ENCODE measurements at regions not wholly inside any gene's neighbourhood (a gene's known extent, or its start where the extent isn't known, plus 50 kb on each side); places are given as distances from the start of the nearest gene placed in this dataset.

GRCh38 chr3:88334187-88334868, 184.6 kb downstream of the C3orf38 start:
- H3K27ac ChIP-seq (ENCODE audit: low read depth, low read length) = no peak overlapping the region
- H3K36me3 ChIP-seq (ENCODE audit: control insufficient read depth, insufficient read depth, low read length) = no peaks in the 10 kb centered on the region
- no peak overlapping the region for H3K4me3 ChIP-seq (ENCODE audit: low read depth, low read length)
- H3K27me3 ChIP-seq (ENCODE audit: control insufficient read depth, insufficient read depth, low read length) = no peaks in the 10 kb centered on the region
- H3K9me3 ChIP-seq (ENCODE audit: control insufficient read depth, insufficient read depth, low read length) = 0 out of 2 replicates have a peak, but pooled peaks cover 9% of the 10 kb centered on the region
- 0 out of 2 replicates have a peak, but pooled peaks cover 3% of the 10 kb centered on the region for H3K4me1 ChIP-seq (ENCODE audit: control insufficient read depth, insufficient read depth, low read length)
- H3K9ac ChIP-seq (ENCODE audit: low read depth, low read length) = no peak overlapping the region

- Histone ChIP-seq H3K4me1 (ENCODE audit: control insufficient read depth, insufficient read depth, low read length) (no peaks in the 10 kb centered on the region), H3K9ac (ENCODE audit: low read depth, low read length) (no peak overlapping the region), H3K36me3 (ENCODE audit: control insufficient read depth, insufficient read depth, low read length) (no peaks in the 10 kb centered on the region), H3K4me3 (ENCODE audit: low read depth, low read length) (no peak overlapping the region), H3K27me3 (ENCODE audit: control insufficient read depth, insufficient read depth, low read length) (no peaks in the 10 kb centered on the region), H3K27ac (ENCODE audit: low read depth, low read length) (no peak overlapping the region), H3K9me3 (ENCODE audit: control insufficient read depth, insufficient read depth, low read length) (0 out of 2 replicates have a peak, but pooled peaks cover 9% of the 10 kb centered on the region)
These were observed 187.1 kb downstream of the C3orf38 start for GRCh38 chr3:88336894-88337293.

- H3K4me1 ChIP-seq (ENCODE audit: control insufficient read depth, insufficient read depth, low read length) = no peaks in the 10 kb centered on the region
- H3K4me3 ChIP-seq (ENCODE audit: low read depth, low read length) = no peak overlapping the region
- H3K9ac ChIP-seq (ENCODE audit: low read depth, low read length) = no peak overlapping the region
- no peaks in the 10 kb centered on the region for H3K36me3 ChIP-seq (ENCODE audit: control insufficient read depth, insufficient read depth, low read length)
- H3K9me3 ChIP-seq (ENCODE audit: control insufficient read depth, insufficient read depth, low read length) = no peaks in the 10 kb centered on the region
- no peaks in the 10 kb centered on the region for H3K27me3 ChIP-seq (ENCODE audit: control insufficient read depth, insufficient read depth, low read length)
- no peak overlapping the region for H3K27ac ChIP-seq (ENCODE audit: low read depth, low read length)
These were observed 193.5 kb downstream of the C3orf38 start for GRCh38 chr3:88343264-88343663.

- Histone ChIP-seq H3K36me3 (ENCODE audit: control insufficient read depth, insufficient read depth, low read length) (no peaks in the 10 kb centered on the region), H3K4me3 (ENCODE audit: low read depth, low read length) (no peak overlapping the region)
These were observed 196.9 kb downstream of the C3orf38 start for GRCh38 chr3:88346643-88347042.

GRCh38 chr3:88362428-88362827, 212.7 kb downstream of the C3orf38 start:
- Histone ChIP-seq H3K4me3 (ENCODE audit: low read depth, low read length) (no peak overlapping the region), H3K27ac (ENCODE audit: low read depth, low read length) (no peak overlapping the region), H3K9me3 (ENCODE audit: control insufficient read depth, insufficient read depth, low read length) (no peaks in the 10 kb centered on the region), H3K36me3 (ENCODE audit: control insufficient read depth, insufficient read depth, low read length) (no peaks in the 10 kb centered on the region), H3K4me1 (ENCODE audit: control insufficient read depth, insufficient read depth, low read length) (no peaks in the 10 kb centered on the region), H3K9ac (ENCODE audit: low read depth, low read length) (no peak overlapping the region), H3K27me3 (ENCODE audit: control insufficient read depth, insufficient read depth, low read length) (no peaks in the 10 kb centered on the region)

More at GRCh38 chr3:88346643-88347042, 196.9 kb downstream of the C3orf38 start:
- Histone ChIP-seq H3K27me3 (ENCODE audit: control insufficient read depth, insufficient read depth, low read length) (no peaks in the 10 kb centered on the region), H3K27ac (ENCODE audit: low read depth, low read length) (no peak overlapping the region), H3K9ac (ENCODE audit: low read depth, low read length) (no peak overlapping the region), H3K9me3 (ENCODE audit: control insufficient read depth, insufficient read depth, low read length) (no peaks in the 10 kb centered on the region), H3K4me1 (ENCODE audit: control insufficient read depth, insufficient read depth, low read length) (no peaks in the 10 kb centered on the region)

GRCh38 chr3:88364926-88365325, 215.2 kb downstream of the C3orf38 start:
- H3K9ac ChIP-seq (ENCODE audit: low read depth, low read length) = no peak overlapping the region
- H3K27ac ChIP-seq (ENCODE audit: low read depth, low read length) = no peak overlapping the region
- H3K9me3 ChIP-seq (ENCODE audit: control insufficient read depth, insufficient read depth, low read length) = no peaks in the 10 kb centered on the region
- H3K4me1 ChIP-seq (ENCODE audit: control insufficient read depth, insufficient read depth, low read length) = no peaks in the 10 kb centered on the region
- H3K27me3 ChIP-seq (ENCODE audit: control insufficient read depth, insufficient read depth, low read length) = no peaks in the 10 kb centered on the region
- no peak overlapping the region for H3K4me3 ChIP-seq (ENCODE audit: low read depth, low read length)
- no peaks in the 10 kb centered on the region for H3K36me3 ChIP-seq (ENCODE audit: control insufficient read depth, insufficient read depth, low read length)

- Histone ChIP-seq H3K4me1 (ENCODE audit: control insufficient read depth, insufficient read depth, low read length) (no peaks in the 10 kb centered on the region), H3K36me3 (ENCODE audit: control insufficient read depth, insufficient read depth, low read length) (no peaks in the 10 kb centered on the region), H3K4me3 (ENCODE audit: low read depth, low read length) (no peak overlapping the region)
These were observed 219.6 kb downstream of the C3orf38 start for GRCh38 chr3:88369337-88369736.

GRCh38 chr3:88369767-88370166, 220.0 kb downstream of the C3orf38 start:
- Histone ChIP-seq H3K9ac (ENCODE audit: low read depth, low read length) (no peak overlapping the region), H3K27ac (ENCODE audit: low read depth, low read length) (no peak overlapping the region), H3K4me1 (ENCODE audit: control insufficient read depth, insufficient read depth, low read length) (no peaks in the 10 kb centered on the region), H3K4me3 (ENCODE audit: low read depth, low read length) (no peak overlapping the region), H3K27me3 (ENCODE audit: control insufficient read depth, insufficient read depth, low read length) (no peaks in the 10 kb centered on the region), H3K9me3 (ENCODE audit: control insufficient read depth, insufficient read depth, low read length) (0 out of 2 replicates have a peak, but pooled peaks cover 9% of the 10 kb centered on the region), H3K36me3 (ENCODE audit: control insufficient read depth, insufficient read depth, low read length) (no peaks in the 10 kb centered on the region)

More at GRCh38 chr3:88369337-88369736, 219.6 kb downstream of the C3orf38 start:
- Histone ChIP-seq H3K27ac (ENCODE audit: low read depth, low read length) (no peak overlapping the region), H3K9ac (ENCODE audit: low read depth, low read length) (no peak overlapping the region), H3K27me3 (ENCODE audit: control insufficient read depth, insufficient read depth, low read length) (no peaks in the 10 kb centered on the region), H3K9me3 (ENCODE audit: control insufficient read depth, insufficient read depth, low read length) (0 out of 2 replicates have a peak, but pooled peaks cover 9% of the 10 kb centered on the region)

GRCh38 chr3:88385090-88385489, 235.3 kb downstream of the C3orf38 start:
- H3K4me1 ChIP-seq (ENCODE audit: control insufficient read depth, insufficient read depth, low read length) = peaks cover 13% of the 10 kb centered on the region; the same call in 1 of the 2 replicates
- no peaks in the 10 kb centered on the region for H3K9me3 ChIP-seq (ENCODE audit: control insufficient read depth, insufficient read depth, low read length)
- no peaks in the 10 kb centered on the region for H3K36me3 ChIP-seq (ENCODE audit: control insufficient read depth, insufficient read depth, low read length)
- no peak overlapping the region; the same call in 1 of the 2 replicates for H3K9ac ChIP-seq (ENCODE audit: low read depth, low read length)
- no peak overlapping the region for H3K27ac ChIP-seq (ENCODE audit: low read depth, low read length)
- no peaks in the 10 kb centered on the region for H3K27me3 ChIP-seq (ENCODE audit: control insufficient read depth, insufficient read depth, low read length)
- H3K4me3 ChIP-seq (ENCODE audit: low read depth, low read length) = no peak overlapping the region

- H3K27me3 ChIP-seq (ENCODE audit: control insufficient read depth, insufficient read depth, low read length) = no peaks in the 10 kb centered on the region
- 0 out of 2 replicates have a peak, but pooled peaks cover 3% of the 10 kb centered on the region for H3K4me1 ChIP-seq (ENCODE audit: control insufficient read depth, insufficient read depth, low read length)
- H3K9me3 ChIP-seq (ENCODE audit: control insufficient read depth, insufficient read depth, low read length) = no peaks in the 10 kb centered on the region
- H3K36me3 ChIP-seq (ENCODE audit: control insufficient read depth, insufficient read depth, low read length) = no peaks in the 10 kb centered on the region
- no peak overlapping the region for H3K27ac ChIP-seq (ENCODE audit: low read depth, low read length)
- H3K9ac ChIP-seq (ENCODE audit: low read depth, low read length) = no peak overlapping the region
- no peak overlapping the region for H3K4me3 ChIP-seq (ENCODE audit: low read depth, low read length)
These were observed 248.8 kb downstream of the C3orf38 start for GRCh38 chr3:88398581-88398980.

- no peak overlapping the region for H3K4me3 ChIP-seq (ENCODE audit: low read depth, low read length)
- 0 out of 2 replicates have a peak, but pooled peaks cover 3% of the 10 kb centered on the region for H3K4me1 ChIP-seq (ENCODE audit: control insufficient read depth, insufficient read depth, low read length)
- no peaks in the 10 kb centered on the region for H3K9me3 ChIP-seq (ENCODE audit: control insufficient read depth, insufficient read depth, low read length)
- no peaks in the 10 kb centered on the region for H3K27me3 ChIP-seq (ENCODE audit: control insufficient read depth, insufficient read depth, low read length)
- H3K36me3 ChIP-seq (ENCODE audit: control insufficient read depth, insufficient read depth, low read length) = no peaks in the 10 kb centered on the region
- no peak overlapping the region for H3K9ac ChIP-seq (ENCODE audit: low read depth, low read length)
- no peak overlapping the region for H3K27ac ChIP-seq (ENCODE audit: low read depth, low read length)
These were observed 253.6 kb downstream of the C3orf38 start for GRCh38 chr3:88403319-88403718.
